Liver (tissue), 3 donors: ENCODE measurements at regions not wholly inside any gene's neighbourhood (a gene's known extent, or its start where the extent isn't known, plus 50 kb on each side); places are given as distances from the start of the nearest gene placed in this dataset.

Experiments
- ATF3 ChIP-seq: IDR thresholded peaks from 2 replicates; pipeline ENCODE4 v1.6.1; 2016; ENCODE audit warnings: antibody characterized with exemption
- CTCF ChIP-seq: fragments of 150-350 bp; IDR thresholded peaks from 2 replicates; pipeline ENCODE4 v1.5.1; 2017; ENCODE audit warnings: improper control_type of control experiment, low read depth, low read length; ENCODE audit not compliant: missing input control
- EGR1 ChIP-seq, 2 donors: IDR thresholded peaks; 2 replicates each; pipeline ENCODE4 v1.6.1; 2016 to 2018; ENCODE audit warnings: antibody characterized with exemption in 2 of 2, low read depth in 2 of 2
- FOXA1 ChIP-seq: IDR thresholded peaks from 2 replicates; pipeline ENCODE4 v1.6.1; 2016; ENCODE audit warnings: antibody characterized with exemption
- HNF4A ChIP-seq, 2 donors: conservative IDR thresholded peaks; 2 replicates each; pipeline ENCODE4 v1.6.1; 2016; ENCODE audit warnings: antibody characterized with exemption in 2 of 2, mild to moderate bottlenecking in 2 of 2
- JUND ChIP-seq, 2 donors: IDR thresholded peaks; 2 replicates each; pipeline ENCODE4 v1.6.1; 2016; ENCODE audit warnings: antibody characterized with exemption in 2 of 2
- MAX ChIP-seq: IDR thresholded peaks from 2 replicates; pipeline ENCODE4 v1.6.1; 2016; ENCODE audit warnings: antibody characterized with exemption
- NR2F2 ChIP-seq: IDR thresholded peaks from 2 replicates; pipeline ENCODE4 v1.6.1; 2016; ENCODE audit warnings: antibody characterized with exemption
- RAD21 ChIP-seq, 2 donors: IDR thresholded peaks; 2 replicates each; pipeline ENCODE4 v1.6.1; 2016; ENCODE audit warnings: antibody characterized with exemption in 2 of 2, mild to moderate bottlenecking in 2 of 2
- REST ChIP-seq: IDR thresholded peaks from 2 replicates; pipeline ENCODE4 v1.6.1; 2016; ENCODE audit warnings: antibody characterized with exemption, mild to moderate bottlenecking
- SP1 ChIP-seq: IDR thresholded peaks from 2 replicates; pipeline ENCODE4 v1.6.1; 2018; ENCODE audit warnings: antibody characterized with exemption, mild to moderate bottlenecking
- TAF1 ChIP-seq: conservative IDR thresholded peaks from 2 replicates; pipeline ENCODE4 v1.6.1; 2016; ENCODE audit warnings: antibody characterized with exemption, mild to moderate bottlenecking
- YY1 ChIP-seq: IDR thresholded peaks from 2 replicates; pipeline ENCODE4 v1.6.1; 2016; ENCODE audit warnings: antibody characterized with exemption, mild to moderate bottlenecking
- ZBTB33 ChIP-seq: IDR thresholded peaks from 2 replicates; pipeline ENCODE4 v1.6.1; 2016; ENCODE audit warnings: antibody characterized with exemption
- donor health status: healthy.
- donor health status: healthy.

- TF ChIP-seq EGR1 (IDR thresholded peaks at IDR 0.05; ENCODE audit: low read depth in 2 of 2) (no peak), CTCF (no peak), JUND (IDR thresholded peaks at IDR 0.05) (no peak), YY1 (no peak), MAX (no peak), HNF4A (conservative IDR thresholded peaks at IDR 0.05) (no peak), REST (no peak), NR2F2 (no peak), RAD21 (IDR thresholded peaks at IDR 0.05) (no peak), TAF1 (no peak), ZBTB33 (no peak), ATF3 (no peak), FOXA1 (no peak), SP1 (no peak)
Observed at GRCh38 chr21:7933923-7934322, 2587.5 kb upstream of the TPTE start.
